Panc1 (cell line): ENCODE measurements at regions not wholly inside any gene's neighbourhood (a gene's known extent, or its start where the extent isn't known, plus 50 kb on each side); places are given as distances from the start of the nearest gene placed in this dataset.

Experiments used
- ATAC-seq: fragments of 200-7000 bp; cut with Tn5 transposase; 2 replicates; pipeline ENCODE4 v1.9.1; 2020; ENCODE audit warnings: mild to moderate bottlenecking, moderate library complexity
- BruUV-seq: library from RNA; stranded (reverse); fragments of 400-500 nt; replicated peaks from 2 replicates; lab custom pipeline; 2021; lab: Mats Ljungman, UMichigan
- CTCF ChIA-PET: fragments of 300-600 bp; sonication (Branson Sonifier 250); formaldehyde crosslinking; loops from one replicate; lab custom pipeline; 2022; ENCODE audit warnings: antibody characterized with exemption; lab: Charles Lee
- POLR2A ChIA-PET: fragments of 300-600 bp; sonication (Branson Sonifier 250); formaldehyde crosslinking; loops from one replicate; lab custom pipeline; 2022; ENCODE audit warnings: antibody characterized with exemption; lab: Charles Lee
- DNase-seq: peaks from one replicate; pipeline ENCODE4 v3.0.0-alpha.2; 2010; ENCODE audit warnings: low read depth, low spot score
- H3K27ac ChIP-seq: 2 replicates; pipeline ENCODE4 v1.5.1; 2011; ENCODE audit warnings: mild to moderate bottlenecking, low read length, inconsistent platforms
- H3K27me3 ChIP-seq: fragments of 200-500 bp; sonication (Bioruptor generic); 2 replicates; pipeline ENCODE4 v1.6.0; 2014; ENCODE audit warnings: low read length, inconsistent platforms; ENCODE audit not compliant: control insufficient read depth, insufficient read depth
- H3K36me3 ChIP-seq: fragments of 200-500 bp; sonication (Bioruptor generic); 2 replicates; pipeline ENCODE4 v1.5.1; 2014; ENCODE audit warnings: inconsistent platforms, mild to moderate bottlenecking, low read length, moderate library complexity; ENCODE audit not compliant: control insufficient read depth, insufficient read depth
- H3K4me1 ChIP-seq: 2 replicates; pipeline ENCODE4 v1.5.1; 2011; ENCODE audit warnings: inconsistent platforms, mild to moderate bottlenecking, low read length, moderate library complexity; ENCODE audit not compliant: control insufficient read depth, insufficient read depth
- H3K4me3 ChIP-seq, 2 experiments: 2 replicates each; pipeline ENCODE4 v1.5.1; 2011 to 2012; ENCODE audit warnings: low read depth in 2 of 2, low read length in 2 of 2, mild to moderate bottlenecking in 2 of 2, inconsistent platforms in 1 of 2, moderate library complexity in 1 of 2
- H3K9me3 ChIP-seq: fragments of 200-500 bp; sonication (Bioruptor generic); 2 replicates; pipeline ENCODE4 v1.5.1; 2014; ENCODE audit warnings: low read depth, mild to moderate bottlenecking, inconsistent platforms, low read length, moderate library complexity; ENCODE audit not compliant: control insufficient read depth, insufficient read depth
- CTCF ChIP-seq: fragments of 450-650 bp; IDR thresholded peaks from 2 replicates; pipeline ENCODE4 v1.5.1; 2017; ENCODE audit warnings: mild to moderate bottlenecking
- POLR2AphosphoS5 ChIP-seq: IDR thresholded peaks from 2 replicates; pipeline ENCODE4 v1.6.1; 2012; ENCODE audit warnings: mild to moderate bottlenecking, low read depth, low read length, moderate library complexity
- REST ChIP-seq, 2 experiments: IDR thresholded peaks; 2 replicates each; pipeline ENCODE4 v1.6.1; 2011 to 2012; ENCODE audit warnings: low read depth in 2 of 2, control low read depth in 1 of 2, low read length in 1 of 2, mild to moderate bottlenecking in 1 of 2, moderate library complexity in 1 of 2; ENCODE audit not compliant: insufficient read depth in 1 of 2
- SIN3A ChIP-seq: IDR thresholded peaks from 2 replicates; pipeline ENCODE4 v1.6.1; 2012; ENCODE audit warnings: low read depth, mild to moderate bottlenecking, low read length, moderate library complexity, borderline replicate concordance; ENCODE audit not compliant: insufficient read depth
- TCF7L2 ChIP-seq: IDR thresholded peaks from 2 replicates; pipeline ENCODE4 v1.6.1; 2011; ENCODE audit warnings: mild to moderate bottlenecking, low read depth, low read length, inconsistent platforms
- in situ Hi-C: cut with HindIII; loops from 2 replicates; pipeline ENCODE4 v1.10.0; 2016; ENCODE audit warnings: low sequenced_read_pairs, low pct_unique_long_range_greater_than_20kb
- intact Hi-C: fragments of 100-400 bp; cut with micrococcal nuclease; formaldehyde crosslinking; loops from one replicate; pipeline ENCODE4 v1.10.0; 2022; ENCODE audit not compliant: unreplicated experiment

- no peak overlapping the region for H3K4me3 ChIP-seq
- H3K36me3 ChIP-seq, result no peaks in the 10 kb centered on the region
- no peaks in the 10 kb centered on the region for H3K4me1 ChIP-seq
- intact Hi-C loops, result no loop called here
- no peak overlapping the region for H3K27ac ChIP-seq
- DNase-seq (no peak), ATAC-seq (no peak)
- H3K27me3 ChIP-seq, result no peaks in the 10 kb centered on the region
- POLR2A ChIA-PET, result no interaction called here
- TF ChIP-seq REST (IDR thresholded peaks at IDR 0.05; ENCODE audit: insufficient read depth in 1 of 2, low read depth in 2 of 2, low read length in 1 of 2) (no peak), SIN3A (no peak), POLR2AphosphoS5 (no peak), TCF7L2 (no peak), CTCF (no peak)
- CTCF ChIA-PET, result no interaction called here
- in situ Hi-C loops, result no loop called here
- BruUV-seq, result no TSS peak
- no peaks in the 10 kb centered on the region for H3K9me3 ChIP-seq
These were observed 123.3 kb upstream of the ST6GAL2 start for GRCh38 chr2:107009275-107009674.

- Histone ChIP-seq H3K9me3 (no peaks in the 10 kb centered on the region), H3K36me3 (no peaks in the 10 kb centered on the region), H3K27me3 (no peaks in the 10 kb centered on the region), H3K27ac (no peak overlapping the region), H3K4me1 (no peaks in the 10 kb centered on the region), H3K4me3 (no peak overlapping the region)
- no peak for TF ChIP-seq POLR2AphosphoS5
- no peak for TF ChIP-seq TCF7L2
- no peak for TF ChIP-seq CTCF
- TF ChIP-seq SIN3A, result no peak
- TF ChIP-seq REST (IDR thresholded peaks at IDR 0.05; ENCODE audit: insufficient read depth in 1 of 2, low read depth in 2 of 2, low read length in 1 of 2), result no peak
- intact Hi-C loops, result no loop called here
- ATAC-seq (no peak), DNase-seq (no peak)
- CTCF ChIA-PET, result no interaction called here
- in situ Hi-C loops, result no loop called here
- BruUV-seq, result no TSS peak
- POLR2A ChIA-PET, result no interaction called here
These were observed 126.8 kb upstream of the ST6GAL2 start for GRCh38 chr2:107012714-107013306.
